Smooth muscle cell (in vitro differentiated cells): ENCODE measurements at regions not wholly inside any gene's neighbourhood (a gene's known extent, or its start where the extent isn't known, plus 50 kb on each side); places are given as distances from the start of the nearest gene placed in this dataset.

Source experiments
- DNase-seq: peaks from one replicate; lab custom pipeline; 2025; ENCODE audit not compliant: unreplicated experiment; lab: John Stamatoyannopoulos, UW
- H2AFZ ChIP-seq: fragments of 200-600 bp; sonication (generic); 2 replicates; pipeline ENCODE4 v1.6.0; 2016; ENCODE audit warnings: antibody characterized with exemption, low read depth, mild to moderate bottlenecking
- H3F3A ChIP-seq: fragments of 200-600 bp; sonication (generic); 2 replicates; pipeline ENCODE4 v1.6.0; 2017; ENCODE audit warnings: antibody characterized with exemption, low read depth
- H3K27ac ChIP-seq: fragments of 200-600 bp; sonication (generic); 2 replicates; pipeline ENCODE4 v1.5.1; 2016; ENCODE audit warnings: low read depth, mild to moderate bottlenecking
- H3K27me3 ChIP-seq: fragments of 200-600 bp; sonication (generic); 2 replicates; pipeline ENCODE4 v1.6.1; 2016; ENCODE audit warnings: low read depth, mild to moderate bottlenecking
- H3K36me3 ChIP-seq: fragments of 200-600 bp; sonication (generic); 2 replicates; pipeline ENCODE4 v1.5.1; 2016; ENCODE audit warnings: low read depth
- H3K4me1 ChIP-seq: fragments of 200-600 bp; sonication (generic); 2 replicates; pipeline ENCODE4 v1.5.1; 2016; ENCODE audit warnings: low read depth
- H3K4me2 ChIP-seq: fragments of 200-600 bp; sonication (generic); 2 replicates; pipeline ENCODE4 v1.6.0; 2016; ENCODE audit warnings: mild to moderate bottlenecking
- H3K4me3 ChIP-seq: fragments of 200-600 bp; sonication (generic); 2 replicates; pipeline ENCODE4 v1.5.1; 2016; ENCODE audit warnings: mild to moderate bottlenecking
- H3K79me2 ChIP-seq: fragments of 200-600 bp; sonication (generic); 2 replicates; pipeline ENCODE4 v1.6.0; 2016; ENCODE audit warnings: low read depth, mild to moderate bottlenecking
- H3K9ac ChIP-seq: fragments of 200-600 bp; sonication (generic); 2 replicates; pipeline ENCODE4 v1.6.0; 2016; ENCODE audit warnings: low read depth
- H3K9me3 ChIP-seq: fragments of 200-600 bp; sonication (generic); replicated peaks from 2 replicates; pipeline ENCODE4 v1.5.1; 2016; ENCODE audit warnings: low read depth
- H4K20me1 ChIP-seq: fragments of 200-600 bp; sonication (generic); 2 replicates; pipeline ENCODE4 v1.6.0; 2016; ENCODE audit warnings: low read depth
- WGBS: methylation state at CpG from one replicate; pipeline ENCODE4 v1.1.7; 2016; ENCODE audit warnings: low lambda C conversion rate; 5-methylcytosine and 5-hydroxymethylcytosine counted together
- TF ChIP-seq, protein P1 (sequence below): fragments of 200-600 bp; sonication (generic); IDR thresholded peaks from 2 replicates; pipeline ENCODE4 v1.5.1; 2017; ENCODE audit warnings: borderline replicate concordance, mild to moderate bottlenecking, antibody characterized with exemption; ENCODE audit not compliant: insufficient read depth, poor library complexity, severe bottlenecking

DNA sequence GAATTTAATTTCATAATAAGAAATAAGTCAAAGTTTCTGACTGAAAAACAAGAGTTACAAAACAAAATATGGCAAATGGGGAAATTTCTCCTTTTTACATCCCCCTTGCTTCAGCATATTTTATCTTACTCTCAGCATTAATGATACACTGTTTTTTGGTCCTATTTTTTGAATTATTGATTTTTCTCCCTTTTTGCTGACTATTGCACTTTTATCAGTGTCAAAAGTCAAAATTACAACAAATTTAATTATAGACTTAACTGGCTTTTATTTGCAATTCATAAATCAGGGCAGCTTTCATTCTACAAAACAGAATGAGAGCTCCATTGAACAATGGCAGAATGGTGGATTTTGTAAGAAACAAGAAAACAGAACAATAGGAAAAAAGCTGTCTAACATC is 901.9 kb downstream of the FAT4 start:
- no peaks in the 10 kb centered on the region for H3K36me3 ChIP-seq
- no peak overlapping the region for H2AFZ ChIP-seq
- no peaks in the 10 kb centered on the region for H3F3A ChIP-seq
- no peak overlapping the region for H3K4me3 ChIP-seq
- no peak for DNase-seq
- TF ChIP-seq, protein P1, sequence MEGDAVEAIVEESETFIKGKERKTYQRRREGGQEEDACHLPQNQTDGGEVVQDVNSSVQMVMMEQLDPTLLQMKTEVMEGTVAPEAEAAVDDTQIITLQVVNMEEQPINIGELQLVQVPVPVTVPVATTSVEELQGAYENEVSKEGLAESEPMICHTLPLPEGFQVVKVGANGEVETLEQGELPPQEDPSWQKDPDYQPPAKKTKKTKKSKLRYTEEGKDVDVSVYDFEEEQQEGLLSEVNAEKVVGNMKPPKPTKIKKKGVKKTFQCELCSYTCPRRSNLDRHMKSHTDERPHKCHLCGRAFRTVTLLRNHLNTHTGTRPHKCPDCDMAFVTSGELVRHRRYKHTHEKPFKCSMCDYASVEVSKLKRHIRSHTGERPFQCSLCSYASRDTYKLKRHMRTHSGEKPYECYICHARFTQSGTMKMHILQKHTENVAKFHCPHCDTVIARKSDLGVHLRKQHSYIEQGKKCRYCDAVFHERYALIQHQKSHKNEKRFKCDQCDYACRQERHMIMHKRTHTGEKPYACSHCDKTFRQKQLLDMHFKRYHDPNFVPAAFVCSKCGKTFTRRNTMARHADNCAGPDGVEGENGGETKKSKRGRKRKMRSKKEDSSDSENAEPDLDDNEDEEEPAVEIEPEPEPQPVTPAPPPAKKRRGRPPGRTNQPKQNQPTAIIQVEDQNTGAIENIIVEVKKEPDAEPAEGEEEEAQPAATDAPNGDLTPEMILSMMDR, result no peak
- H3K4me1 ChIP-seq, result no peaks in the 10 kb centered on the region
- no peaks in the 10 kb centered on the region for H4K20me1 ChIP-seq
- H3K27ac ChIP-seq, result no peak overlapping the region
- H3K9ac ChIP-seq, result no peak overlapping the region
- no peaks in the 10 kb centered on the region for H3K9me3 ChIP-seq
- H3K79me2 ChIP-seq, result no peaks in the 10 kb centered on the region
- no peak overlapping the region for H3K4me2 ChIP-seq
- H3K27me3 ChIP-seq, result no peaks in the 10 kb centered on the region

DNA sequence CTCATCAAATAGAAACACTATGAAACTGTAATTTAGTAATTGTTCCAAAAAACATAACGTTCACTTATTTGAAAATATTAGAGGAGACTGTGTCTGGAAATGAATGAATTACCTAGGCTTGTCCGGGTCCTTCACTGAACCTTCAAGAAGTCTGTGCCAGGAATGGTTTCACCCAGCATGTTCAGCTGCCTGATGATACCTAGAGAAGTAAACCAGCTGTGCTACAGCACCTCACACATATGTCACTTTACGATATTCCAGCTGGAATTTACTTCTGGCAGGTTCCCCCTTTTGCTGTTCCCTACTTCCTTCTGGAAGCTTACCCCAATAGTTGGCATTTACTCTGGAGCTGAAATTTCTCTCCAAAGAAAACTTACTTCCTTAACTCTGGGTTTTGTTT is 906.5 kb downstream of the FAT4 start:
- TF ChIP-seq, protein P1, result no peak
- no peaks in the 10 kb centered on the region for H3K9me3 ChIP-seq
- H3K27ac ChIP-seq, result no peak overlapping the region
- no peaks in the 10 kb centered on the region for H3K4me1 ChIP-seq
- H4K20me1 ChIP-seq, result no peaks in the 10 kb centered on the region
- H3K79me2 ChIP-seq, result no peaks in the 10 kb centered on the region
- H3K9ac ChIP-seq, result no peak overlapping the region
- H3K36me3 ChIP-seq, result no peaks in the 10 kb centered on the region
- H3F3A ChIP-seq, result no peaks in the 10 kb centered on the region
- no peaks in the 10 kb centered on the region for H3K27me3 ChIP-seq
- H3K4me3 ChIP-seq, result no peak overlapping the region
- 97% methylated on average over 3 of the region's 3 CpGs for WGBS
- H3K4me2 ChIP-seq, result no peak overlapping the region
- H2AFZ ChIP-seq, result no peak overlapping the region
- no peak for DNase-seq

DNA sequence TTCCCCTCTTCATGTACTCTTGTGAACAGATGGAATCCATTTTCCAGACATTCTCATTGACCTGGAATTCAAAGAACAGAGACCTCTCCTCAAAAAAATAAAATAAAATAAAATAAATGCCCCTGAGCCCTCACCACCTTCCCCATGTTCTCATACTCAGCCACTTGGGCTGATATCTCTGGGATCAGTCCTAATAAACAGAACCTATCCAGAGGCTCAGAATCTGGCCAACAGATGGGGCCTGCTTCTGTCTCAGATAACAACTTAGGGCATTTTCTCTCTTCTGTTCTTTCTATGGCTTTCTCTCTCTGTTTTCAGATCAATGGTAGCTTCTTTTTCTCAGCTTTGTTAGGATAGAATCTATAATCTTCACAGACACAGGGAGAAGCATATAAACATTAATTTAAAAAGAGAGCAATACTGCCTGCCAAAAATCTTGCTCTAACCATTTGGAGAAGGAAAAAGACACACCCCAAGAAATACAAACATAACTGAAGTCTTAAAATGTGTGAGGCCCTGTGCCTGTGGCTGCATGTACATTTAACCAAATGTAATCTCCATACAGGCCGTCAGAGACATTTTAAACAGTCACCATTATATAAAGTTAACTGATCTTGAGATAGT is 907.1 kb downstream of the FAT4 start:
- no peaks in the 10 kb centered on the region for H3K27me3 ChIP-seq
- no peak for DNase-seq
- no peak overlapping the region for H3K9ac ChIP-seq
- 38% methylated on average over 1 of the region's 1 CpG for WGBS
- no peak overlapping the region for H3K27ac ChIP-seq
- H3K79me2 ChIP-seq, result no peaks in the 10 kb centered on the region
- TF ChIP-seq, protein P1, result no peak
- no peak overlapping the region for H3K4me3 ChIP-seq
- no peaks in the 10 kb centered on the region for H3F3A ChIP-seq
- no peaks in the 10 kb centered on the region for H3K36me3 ChIP-seq
- no peaks in the 10 kb centered on the region for H3K4me1 ChIP-seq
- peak overlapping the region; percentile 86 for H2AFZ ChIP-seq
- H4K20me1 ChIP-seq, result no peaks in the 10 kb centered on the region
- H3K4me2 ChIP-seq, result no peak overlapping the region
- H3K9me3 ChIP-seq, result no peaks in the 10 kb centered on the region

DNA sequence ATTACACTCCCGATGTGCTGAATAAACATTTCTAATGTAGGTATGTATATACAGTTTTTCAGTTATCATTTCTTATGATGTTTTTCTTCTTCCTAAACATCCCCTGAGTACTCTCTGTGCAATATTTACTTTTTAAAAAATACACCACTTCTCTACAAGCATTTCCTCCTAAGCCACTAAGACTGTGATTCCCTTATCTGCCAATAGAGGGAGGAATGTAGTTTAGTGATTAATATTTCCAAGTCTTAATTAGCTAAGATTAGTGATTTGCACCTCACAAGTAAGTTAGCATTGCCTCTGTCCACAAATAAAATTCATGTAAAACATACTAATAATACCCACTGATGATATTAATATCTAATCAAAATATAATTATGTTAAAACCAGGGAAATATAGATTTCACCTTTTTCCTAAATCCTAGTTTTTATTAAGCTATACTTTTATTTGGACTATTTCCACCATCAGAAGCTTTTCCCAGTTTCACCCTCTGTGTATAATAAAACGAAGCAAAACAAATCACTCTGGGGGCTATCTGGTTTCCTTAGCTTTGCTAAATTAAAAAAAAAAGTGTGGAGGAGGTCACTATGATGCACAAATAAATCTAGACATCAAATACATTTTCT is 909.1 kb downstream of the FAT4 start:
- Histone ChIP-seq H3K9ac (no peak overlapping the region), H3K27ac (no peak overlapping the region), H3K36me3 (no peaks in the 10 kb centered on the region), H3K4me1 (no peaks in the 10 kb centered on the region), H3K9me3 (no peaks in the 10 kb centered on the region), H4K20me1 (no peaks in the 10 kb centered on the region), H2AFZ (no peak overlapping the region), H3K4me3 (no peak overlapping the region), H3F3A (no peaks in the 10 kb centered on the region), H3K27me3 (no peaks in the 10 kb centered on the region), H3K79me2 (no peaks in the 10 kb centered on the region), H3K4me2 (no peak overlapping the region)
- TF ChIP-seq, protein P1, result peak; percentile 68
- 70% methylated on average over 2 of the region's 2 CpGs for WGBS
- DNase-seq, result no peak
